ENCODE measurements at regions not wholly inside any gene's neighbourhood (a gene's known extent, or its start where the extent isn't known, plus 50 kb on each side); places are given as distances from the start of the nearest gene placed in this dataset.

GRCh38 chr2:153140498-153140897 is 338.1 kb downstream of the RPRM start:
- Histone ChIP-seq H3K36me3 (replicated peaks; ENCODE audit: insufficient read depth, low read length) (peaks cover 10% of the 10 kb centered on the region), H3K4me1 (ENCODE audit: low read length) (no peaks in the 10 kb centered on the region), H3K79me2 (ENCODE audit: low read length) (peaks cover 99% of the 10 kb centered on the region), H3K4me3 (ENCODE audit: low read length) (no peak overlapping the region), H2AFZ (ENCODE audit: low read length) (no peak overlapping the region), H3F3A (ENCODE audit: insufficient read depth, low read length) (peaks cover 5% of the 10 kb centered on the region; the same call in 1 of the 2 replicates), H3K27me3 (replicated peaks; ENCODE audit: insufficient read depth, low read length) (no peaks in the 10 kb centered on the region), H3K4me2 (ENCODE audit: low read depth, low read length) (no peak overlapping the region), H3K27ac (ENCODE audit: low read length) (no peak overlapping the region), H3K9ac (ENCODE audit: low read length) (no peak overlapping the region), H3K9me2 (replicated peaks; ENCODE audit: insufficient read depth, low read length) (no peaks in the 10 kb centered on the region), H3K9me3 (replicated peaks; ENCODE audit: insufficient read depth, low read length) (no peaks in the 10 kb centered on the region), H4K20me1 (ENCODE audit: insufficient read depth, low read length) (peaks cover 15% of the 10 kb centered on the region; the same call in 1 of the 2 replicates)
- no peak for TF ChIP-seq EZH2phosphoT487 (IDR thresholded peaks at IDR 0.05; ENCODE audit: low read length)
- no peak for TF ChIP-seq CTCF (IDR thresholded peaks at IDR 0.05; ENCODE audit: low read length)
- TF ChIP-seq EZH2 (optimal IDR thresholded peaks at IDR 0.05; ENCODE audit: low read depth, low read length), result no peak
- DNase-seq, result no peak

GRCh38 chr2:153138651-153139375 is 339.7 kb downstream of the RPRM start:
- no peak overlapping the region for H3K4me2 ChIP-seq (ENCODE audit: low read depth, low read length)
- no peak for DNase-seq

GRCh38 chr2:153136216-153136615 is 342.3 kb downstream of the RPRM start:
- TF ChIP-seq EZH2phosphoT487 (IDR thresholded peaks at IDR 0.05; ENCODE audit: low read length), result no peak
- no peak for TF ChIP-seq CTCF (IDR thresholded peaks at IDR 0.05; ENCODE audit: low read length)
- no peak for TF ChIP-seq EZH2 (optimal IDR thresholded peaks at IDR 0.05; ENCODE audit: low read depth, low read length)
- peaks cover 99% of the 10 kb centered on the region for H3K79me2 ChIP-seq (ENCODE audit: low read length)
- H3F3A ChIP-seq (ENCODE audit: insufficient read depth, low read length), result no peaks in the 10 kb centered on the region
- H2AFZ ChIP-seq (ENCODE audit: low read length), result no peak overlapping the region
- H3K36me3 ChIP-seq (replicated peaks; ENCODE audit: insufficient read depth, low read length), result peaks cover 3% of the 10 kb centered on the region; the same call in 1 of the 2 replicates
- H3K27ac ChIP-seq (ENCODE audit: low read length), result no peak overlapping the region
- peaks cover 7% of the 10 kb centered on the region; the same call in 1 of the 2 replicates for H4K20me1 ChIP-seq (ENCODE audit: insufficient read depth, low read length)
- H3K4me2 ChIP-seq (ENCODE audit: low read depth, low read length), result no peak overlapping the region
- H3K9me2 ChIP-seq (replicated peaks; ENCODE audit: insufficient read depth, low read length), result no peaks in the 10 kb centered on the region
- H3K4me3 ChIP-seq (ENCODE audit: low read length), result no peak overlapping the region
- no peak overlapping the region for H3K9ac ChIP-seq (ENCODE audit: low read length)
- H3K27me3 ChIP-seq (replicated peaks; ENCODE audit: insufficient read depth, low read length), result no peaks in the 10 kb centered on the region
- no peaks in the 10 kb centered on the region for H3K4me1 ChIP-seq (ENCODE audit: low read length)
- no peak for DNase-seq
- H3K9me3 ChIP-seq (replicated peaks; ENCODE audit: insufficient read depth, low read length), result no peaks in the 10 kb centered on the region

More at GRCh38 chr2:153138651-153139375, 339.7 kb downstream of the RPRM start:
- no peaks in the 10 kb centered on the region for H3K9me2 ChIP-seq (replicated peaks; ENCODE audit: insufficient read depth, low read length)
- H3F3A ChIP-seq (ENCODE audit: insufficient read depth, low read length), result peaks cover 5% of the 10 kb centered on the region; the same call in 1 of the 2 replicates
- H3K36me3 ChIP-seq (replicated peaks; ENCODE audit: insufficient read depth, low read length), result peaks cover 10% of the 10 kb centered on the region
- H3K27ac ChIP-seq (ENCODE audit: low read length), result no peak overlapping the region
- no peak overlapping the region for H2AFZ ChIP-seq (ENCODE audit: low read length)
- H3K9ac ChIP-seq (ENCODE audit: low read length), result no peak overlapping the region
- no peak overlapping the region for H3K4me3 ChIP-seq (ENCODE audit: low read length)
- H3K4me1 ChIP-seq (ENCODE audit: low read length), result no peaks in the 10 kb centered on the region
- no peaks in the 10 kb centered on the region for H3K9me3 ChIP-seq (replicated peaks; ENCODE audit: insufficient read depth, low read length)
- H4K20me1 ChIP-seq (ENCODE audit: insufficient read depth, low read length), result peaks cover 15% of the 10 kb centered on the region; the same call in 1 of the 2 replicates
- H3K27me3 ChIP-seq (replicated peaks; ENCODE audit: insufficient read depth, low read length), result no peaks in the 10 kb centered on the region
- peaks cover 99% of the 10 kb centered on the region for H3K79me2 ChIP-seq (ENCODE audit: low read length)
- TF ChIP-seq CTCF (IDR thresholded peaks at IDR 0.05; ENCODE audit: low read length) (no peak), EZH2 (optimal IDR thresholded peaks at IDR 0.05; ENCODE audit: low read depth, low read length) (no peak), EZH2phosphoT487 (IDR thresholded peaks at IDR 0.05; ENCODE audit: low read length) (no peak)

Data from MM.1S (cell line).